ENCODE measurements at regions not wholly inside any gene's neighbourhood (a gene's known extent, or its start where the extent isn't known, plus 50 kb on each side); places are given as distances from the start of the nearest gene placed in this dataset.

GRCh38 chr21:39105836-39106235 is 77.4 kb downstream of the PSMG1 start:
- no peak for DNase-seq (ENCODE audit: low read depth)

GRCh38 chr21:39105341-39105765 is 77.9 kb downstream of the PSMG1 start:
- DNase-seq (ENCODE audit: low read depth): no peak

- DNase-seq (ENCODE audit: low read depth): no peak
These were observed 78.3 kb downstream of the PSMG1 start for GRCh38 chr21:39104911-39105310.

- DNase-seq (ENCODE audit: low read depth): peak; percentile 11
These were observed 79.6 kb downstream of the PSMG1 start for GRCh38 chr21:39103689-39104088.

GRCh38 chr21:39099859-39100258 is 83.4 kb downstream of the PSMG1 start:
- DNase-seq (ENCODE audit: low read depth): no peak

GRCh38 chr21:39098696-39099200 is 84.5 kb downstream of the PSMG1 start:
- no peak for DNase-seq (ENCODE audit: low read depth)

GRCh38 chr21:39097981-39098380 is 85.3 kb downstream of the PSMG1 start:
- DNase-seq (ENCODE audit: low read depth): no peak

- no peak for DNase-seq (ENCODE audit: low read depth)
These were observed 85.9 kb downstream of the PSMG1 start for GRCh38 chr21:39097335-39097861.

- DNase-seq (ENCODE audit: low read depth): no peak
These were observed 86.5 kb downstream of the PSMG1 start for GRCh38 chr21:39096754-39097153.

- no peak for DNase-seq (ENCODE audit: low read depth)
These were observed 87.6 kb downstream of the PSMG1 start for GRCh38 chr21:39095681-39096080.

GRCh38 chr21:39094847-39095579 is 88.2 kb downstream of the PSMG1 start:
- peak; percentile 10 for DNase-seq (ENCODE audit: low read depth)

- DNase-seq (ENCODE audit: low read depth): no peak
These were observed 89.0 kb downstream of the PSMG1 start for GRCh38 chr21:39094087-39094780.

GRCh38 chr21:39093526-39093925 is 89.7 kb downstream of the PSMG1 start:
- DNase-seq (ENCODE audit: low read depth): no peak

GRCh38 chr21:39088831-39089380 is 94.3 kb downstream of the PSMG1 start:
- no peak for DNase-seq (ENCODE audit: low read depth)

GRCh38 chr21:39088031-39088370 is 95.2 kb downstream of the PSMG1 start:
- no peak for DNase-seq (ENCODE audit: low read depth)

GRCh38 chr21:39087238-39088030 is 95.8 kb downstream of the PSMG1 start:
- DNase-seq (ENCODE audit: low read depth): peak; percentile 15

- DNase-seq (ENCODE audit: low read depth): no peak
These were observed 96.7 kb downstream of the PSMG1 start for GRCh38 chr21:39086547-39086946.

- no peak for DNase-seq (ENCODE audit: low read depth)
These were observed 97.3 kb downstream of the PSMG1 start for GRCh38 chr21:39085843-39086405.

- DNase-seq (ENCODE audit: low read depth): no peak
These were observed 98.1 kb downstream of the PSMG1 start for GRCh38 chr21:39084979-39085729.

GRCh38 chr21:39084073-39084472 is 99.2 kb downstream of the PSMG1 start:
- no peak for DNase-seq (ENCODE audit: low read depth)
